Subcutaneous abdominal adipose tissue (tissue), 5 donors: ENCODE measurements at regions not wholly inside any gene's neighbourhood (a gene's known extent, or its start where the extent isn't known, plus 50 kb on each side); places are given as distances from the start of the nearest gene placed in this dataset.
"Not testable (repeated sequence)": the region's sequence is repeated elsewhere in the genome, so short reads cannot be mapped to it uniquely, and the experiment has no call there.

Experiments
- H3K27ac ChIP-seq: one replicate; pipeline ENCODE4 v1.7.0; 2013; ENCODE audit warnings: low read depth, mild to moderate bottlenecking, inconsistent platforms, low read length, moderate library complexity
- H3K27me3 ChIP-seq, 5 donors: one replicate each; pipeline ENCODE4 v1.7.0; 2013; ENCODE audit warnings: low read length in 5 of 5, inconsistent platforms in 1 of 5; ENCODE audit not compliant: control insufficient read depth in 5 of 5, insufficient read depth in 4 of 5
- H3K36me3 ChIP-seq, 5 donors: one replicate each; pipeline ENCODE4 v1.7.0; 2013; ENCODE audit warnings: low read length in 5 of 5; ENCODE audit not compliant: control insufficient read depth in 5 of 5, insufficient read depth in 5 of 5
- H3K4me1 ChIP-seq, 5 donors: one replicate each; pipeline ENCODE4 v1.7.0; 2013; ENCODE audit warnings: low read length in 5 of 5, mild to moderate bottlenecking in 3 of 5, moderate library complexity in 1 of 5; ENCODE audit not compliant: control insufficient read depth in 5 of 5, insufficient read depth in 5 of 5
- H3K4me3 ChIP-seq, 5 donors: one replicate each; pipeline ENCODE4 v1.7.0; 2013; ENCODE audit warnings: low read length in 5 of 5, low read depth in 1 of 5
- H3K9ac ChIP-seq, 5 donors: one replicate each; pipeline ENCODE4 v1.7.0; 2013; ENCODE audit warnings: low read length in 5 of 5, mild to moderate bottlenecking in 4 of 5, moderate library complexity in 3 of 5
- H3K9me3 ChIP-seq, 5 donors: one replicate each; pipeline ENCODE4 v1.7.0; 2013; ENCODE audit warnings: low read length in 5 of 5; ENCODE audit not compliant: control insufficient read depth in 5 of 5
- donor health status: healthy.
- donor health status: healthy.
- donor health status: healthy.
- donor health status: healthy.
- donor health status: healthy.

GRCh38 chr2:39918886-39919285 is 139.8 kb upstream of the THUMPD2 start:
- Histone ChIP-seq H3K4me3 (no peak overlapping the region), H3K36me3 (no peaks in the 10 kb centered on the region), H3K9me3 (no peaks in the 10 kb centered on the region), H3K9ac (no peak overlapping the region), H3K27me3 (no peaks in the 10 kb centered on the region), H3K4me1 (peaks cover 0 to under 1% (median 0%) of the 10 kb centered on the region in 5 donors), H3K27ac (no peak overlapping the region)

DNA sequence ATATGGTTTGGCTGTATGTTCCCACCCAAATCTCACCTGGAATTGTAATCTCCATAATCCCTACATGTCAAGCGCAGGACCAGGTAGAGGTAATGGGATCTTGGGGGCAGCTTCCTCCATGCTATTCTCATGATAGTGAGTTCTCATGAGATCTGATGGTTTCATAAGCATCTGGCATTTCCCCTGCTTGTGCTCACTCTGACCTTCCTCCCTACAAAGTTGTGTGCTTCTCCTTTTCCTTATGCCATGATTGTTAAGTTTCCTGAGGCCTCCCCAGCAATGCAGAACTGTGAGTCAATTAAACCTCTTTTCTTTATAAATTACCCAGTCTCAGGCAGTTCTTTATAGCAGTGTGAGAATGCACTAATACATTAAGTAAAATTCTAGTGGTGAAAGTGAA is 138.3 kb upstream of the THUMPD2 start:
- not testable (repeated sequence) for H3K27ac ChIP-seq, H3K4me1 ChIP-seq, H3K9ac ChIP-seq, H3K4me3 ChIP-seq, H3K9me3 ChIP-seq, H3K36me3 ChIP-seq, H3K27me3 ChIP-seq

DNA sequence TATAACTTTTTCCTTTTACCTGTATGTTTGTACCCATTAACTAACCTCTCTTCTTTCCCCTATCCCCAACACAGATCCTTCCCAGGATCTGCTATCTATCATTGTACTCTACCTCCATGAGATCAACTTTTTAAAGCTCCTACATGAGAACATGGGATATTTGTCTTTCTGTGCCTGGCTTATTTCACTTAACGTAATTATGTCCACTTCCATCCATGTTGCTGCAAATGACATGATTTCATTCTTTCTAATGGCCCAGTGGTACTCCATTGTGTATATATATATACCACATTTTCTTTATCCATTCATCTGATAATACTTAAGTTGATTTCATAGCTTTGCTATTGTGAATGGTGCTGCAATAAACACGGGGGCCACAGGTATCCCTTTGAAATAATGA is 135.9 kb upstream of the THUMPD2 start:
- no peak overlapping the region for H3K27ac ChIP-seq
- no peak overlapping the region for H3K9ac ChIP-seq
- no peaks in the 10 kb centered on the region for H3K27me3 ChIP-seq
- H3K36me3 ChIP-seq: no peaks in the 10 kb centered on the region
- peaks cover 0 to 3% (median 0%) of the 10 kb centered on the region in 5 donors for H3K4me1 ChIP-seq
- H3K4me3 ChIP-seq: no peak overlapping the region
- no peaks in the 10 kb centered on the region for H3K9me3 ChIP-seq

GRCh38 chr2:39913648-39914461 is 134.8 kb upstream of the THUMPD2 start:
- peaks cover 0 to 3% (median 0%) of the 10 kb centered on the region in 5 donors for H3K4me1 ChIP-seq
- H3K9me3 ChIP-seq: no peaks in the 10 kb centered on the region
- no peaks in the 10 kb centered on the region for H3K27me3 ChIP-seq
- no peak overlapping the region for H3K4me3 ChIP-seq
- H3K9ac ChIP-seq: no peak overlapping the region
- no peaks in the 10 kb centered on the region for H3K36me3 ChIP-seq
- no peak overlapping the region for H3K27ac ChIP-seq

DNA sequence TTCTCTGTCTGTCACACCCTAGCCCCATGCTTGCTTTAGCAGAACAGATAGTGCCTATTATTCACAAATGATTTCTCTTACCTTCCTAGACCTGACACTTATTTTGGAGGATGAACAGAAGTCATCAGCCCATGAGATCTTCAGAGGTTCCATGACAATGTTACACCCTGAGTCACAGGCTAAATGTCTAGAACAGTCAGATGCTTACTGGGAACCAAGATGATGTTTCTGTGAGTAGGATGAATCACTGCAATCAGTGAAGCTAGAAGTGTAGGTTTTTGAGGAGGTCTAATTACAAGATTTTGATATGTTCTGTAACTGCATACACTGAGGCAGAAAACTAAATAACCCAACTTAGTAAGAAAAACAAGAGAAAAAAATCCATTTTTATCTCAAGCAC is 123.0 kb upstream of the THUMPD2 start:
- no peaks in the 10 kb centered on the region for H3K27me3 ChIP-seq
- H3K9me3 ChIP-seq: no peaks in the 10 kb centered on the region
- no peak overlapping the region for H3K9ac ChIP-seq
- H3K36me3 ChIP-seq: no peaks in the 10 kb centered on the region
- no peaks in the 10 kb centered on the region for H3K4me1 ChIP-seq
- H3K4me3 ChIP-seq: no peak overlapping the region
- H3K27ac ChIP-seq: no peak overlapping the region

GRCh38 chr2:39898934-39899333 is 119.9 kb upstream of the THUMPD2 start:
- Histone ChIP-seq H3K4me3 (no peak overlapping the region), H3K27ac (no peak overlapping the region), H3K9ac (no peak overlapping the region), H3K4me1 (no peaks in the 10 kb centered on the region), H3K27me3 (no peaks in the 10 kb centered on the region), H3K36me3 (no peaks in the 10 kb centered on the region), H3K9me3 (no peaks in the 10 kb centered on the region)

- no peak overlapping the region for H3K27ac ChIP-seq
- no peaks in the 10 kb centered on the region for H3K36me3 ChIP-seq
- H3K9me3 ChIP-seq: no peaks in the 10 kb centered on the region
- no peaks in the 10 kb centered on the region for H3K4me1 ChIP-seq
- no peak overlapping the region for H3K4me3 ChIP-seq
- no peaks in the 10 kb centered on the region for H3K27me3 ChIP-seq
- no peak overlapping the region for H3K9ac ChIP-seq
These were observed 118.2 kb upstream of the THUMPD2 start for GRCh38 chr2:39897273-39897672.

GRCh38 chr2:39894082-39894481 is 115.0 kb upstream of the THUMPD2 start:
- Histone ChIP-seq H3K9ac (no peak overlapping the region), H3K27me3 (no peaks in the 10 kb centered on the region), H3K4me3 (no peak overlapping the region), H3K36me3 (no peaks in the 10 kb centered on the region), H3K27ac (no peak overlapping the region), H3K4me1 (no peaks in the 10 kb centered on the region), H3K9me3 (no peaks in the 10 kb centered on the region)

DNA sequence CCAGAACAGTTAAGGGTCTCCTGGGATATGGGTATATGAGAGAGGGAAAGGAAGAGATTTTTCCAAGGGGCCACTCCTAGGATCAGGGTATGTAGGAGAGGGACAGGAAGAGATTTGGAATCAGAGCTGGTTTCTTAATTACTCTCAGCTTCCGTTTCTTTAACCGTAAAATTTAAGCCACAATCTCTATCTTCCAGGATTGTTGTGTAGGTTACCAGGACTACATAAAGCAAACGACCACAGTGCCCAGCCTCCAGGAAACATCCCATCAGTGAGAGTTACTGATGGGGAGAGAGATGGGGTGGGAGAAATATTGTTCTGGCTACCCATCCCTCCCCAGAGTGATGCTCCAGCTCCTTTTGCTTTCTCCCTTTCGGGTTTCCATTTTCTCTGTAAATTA is 114.6 kb upstream of the THUMPD2 start:
- H3K4me3 ChIP-seq: no peak overlapping the region
- H3K27ac ChIP-seq: no peak overlapping the region
- no peaks in the 10 kb centered on the region for H3K36me3 ChIP-seq
- no peaks in the 10 kb centered on the region for H3K27me3 ChIP-seq
- no peaks in the 10 kb centered on the region for H3K4me1 ChIP-seq
- H3K9ac ChIP-seq: no peak overlapping the region
- H3K9me3 ChIP-seq: no peaks in the 10 kb centered on the region

GRCh38 chr2:39881948-39882347 is 102.9 kb upstream of the THUMPD2 start:
- H3K9me3 ChIP-seq: no peaks in the 10 kb centered on the region
- no peaks in the 10 kb centered on the region for H3K27me3 ChIP-seq
- no peak overlapping the region for H3K9ac ChIP-seq
- H3K4me3 ChIP-seq: no peak overlapping the region
- no peaks in the 10 kb centered on the region for H3K4me1 ChIP-seq
- no peak overlapping the region for H3K27ac ChIP-seq
- no peaks in the 10 kb centered on the region for H3K36me3 ChIP-seq
